RWPE2 (cell line): ENCODE measurements at regions not wholly inside any gene's neighbourhood (a gene's known extent, or its start where the extent isn't known, plus 50 kb on each side); places are given as distances from the start of the nearest gene placed in this dataset.

ENCODE experiments used
- ATAC-seq: fragments of 200-7000 bp; cut with Tn5 transposase; 3 replicates; pipeline ENCODE4 v1.9.1; 2021; ENCODE audit warnings: low read depth
- DNase-seq: peaks from one replicate; pipeline ENCODE4 v3.0.0-alpha.2; 2020; ENCODE audit warnings: low spot score
- H3K27ac ChIP-seq: fragments of 450-650 bp; 2 replicates; pipeline ENCODE4 v1.5.1; 2017; ENCODE audit warnings: mild to moderate bottlenecking; ENCODE audit not compliant: poor library complexity, severe bottlenecking
- H3K27me3 ChIP-seq: fragments of 250-450 bp; sonication (Bioruptor Pico); 2 replicates; pipeline ENCODE4 v1.5.1; 2021; ENCODE audit warnings: mild to moderate bottlenecking, moderate library complexity; ENCODE audit not compliant: insufficient read depth, poor library complexity, severe bottlenecking
- H3K36me3 ChIP-seq: fragments of 250-450 bp; sonication (Bioruptor Pico); 2 replicates; pipeline ENCODE4 v1.5.1; 2020; ENCODE audit warnings: low read depth, mild to moderate bottlenecking, moderate library complexity
- H3K4me1 ChIP-seq: fragments of 250-450 bp; sonication (Bioruptor Pico); 2 replicates; pipeline ENCODE4 v1.5.1; 2021; ENCODE audit warnings: mild to moderate bottlenecking, moderate library complexity; ENCODE audit not compliant: insufficient read depth, poor library complexity, severe bottlenecking
- H3K4me3 ChIP-seq: fragments of 250-450 bp; sonication (Bioruptor Pico); 2 replicates; pipeline ENCODE4 v1.5.1; 2021; ENCODE audit warnings: mild to moderate bottlenecking, moderate library complexity; ENCODE audit not compliant: severe bottlenecking
- H3K9me3 ChIP-seq: fragments of 250-450 bp; sonication (Bioruptor Pico); 2 replicates; pipeline ENCODE4 v1.5.1; 2021; ENCODE audit warnings: mild to moderate bottlenecking, moderate library complexity; ENCODE audit not compliant: severe bottlenecking
- TF ChIP-seq, protein P1 (sequence below): fragments of 450-650 bp; IDR thresholded peaks from one replicate; pipeline ENCODE4 v1.5.1; 2017; ENCODE audit warnings: mild to moderate bottlenecking, moderate library complexity; ENCODE audit not compliant: poor library complexity, severe bottlenecking

- DNase-seq (no peak), ATAC-seq (no peak)
- TF ChIP-seq, protein P1, sequence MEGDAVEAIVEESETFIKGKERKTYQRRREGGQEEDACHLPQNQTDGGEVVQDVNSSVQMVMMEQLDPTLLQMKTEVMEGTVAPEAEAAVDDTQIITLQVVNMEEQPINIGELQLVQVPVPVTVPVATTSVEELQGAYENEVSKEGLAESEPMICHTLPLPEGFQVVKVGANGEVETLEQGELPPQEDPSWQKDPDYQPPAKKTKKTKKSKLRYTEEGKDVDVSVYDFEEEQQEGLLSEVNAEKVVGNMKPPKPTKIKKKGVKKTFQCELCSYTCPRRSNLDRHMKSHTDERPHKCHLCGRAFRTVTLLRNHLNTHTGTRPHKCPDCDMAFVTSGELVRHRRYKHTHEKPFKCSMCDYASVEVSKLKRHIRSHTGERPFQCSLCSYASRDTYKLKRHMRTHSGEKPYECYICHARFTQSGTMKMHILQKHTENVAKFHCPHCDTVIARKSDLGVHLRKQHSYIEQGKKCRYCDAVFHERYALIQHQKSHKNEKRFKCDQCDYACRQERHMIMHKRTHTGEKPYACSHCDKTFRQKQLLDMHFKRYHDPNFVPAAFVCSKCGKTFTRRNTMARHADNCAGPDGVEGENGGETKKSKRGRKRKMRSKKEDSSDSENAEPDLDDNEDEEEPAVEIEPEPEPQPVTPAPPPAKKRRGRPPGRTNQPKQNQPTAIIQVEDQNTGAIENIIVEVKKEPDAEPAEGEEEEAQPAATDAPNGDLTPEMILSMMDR = no peak
- Histone ChIP-seq H3K27ac (no peak overlapping the region), H3K4me3 (no peak overlapping the region), H3K4me1 (no peaks in the 10 kb centered on the region), H3K9me3 (no peaks in the 10 kb centered on the region), H3K27me3 (no peaks in the 10 kb centered on the region), H3K36me3 (no peaks in the 10 kb centered on the region)
Observed at GRCh38 chr2:180481998-180482397, 474.9 kb upstream of the CWC22 start.

GRCh38 chr2:180478883-180479282, 471.8 kb upstream of the CWC22 start:
- ATAC-seq (no peak), DNase-seq (no peak)
- Histone ChIP-seq H3K4me3 (no peak overlapping the region), H3K4me1 (no peaks in the 10 kb centered on the region), H3K27me3 (no peaks in the 10 kb centered on the region), H3K36me3 (no peaks in the 10 kb centered on the region), H3K9me3 (no peaks in the 10 kb centered on the region), H3K27ac (no peak overlapping the region)
- TF ChIP-seq, protein P1 = no peak

GRCh38 chr2:180474716-180475115, 467.6 kb upstream of the CWC22 start:
- Histone ChIP-seq H3K9me3 (no peaks in the 10 kb centered on the region), H3K36me3 (no peaks in the 10 kb centered on the region), H3K27ac (no peak overlapping the region), H3K4me3 (no peak overlapping the region), H3K27me3 (no peaks in the 10 kb centered on the region), H3K4me1 (no peaks in the 10 kb centered on the region)
- TF ChIP-seq, protein P1 = no peak
- ATAC-seq = no peak
- no peak for DNase-seq

GRCh38 chr2:180473456-180473855, 466.4 kb upstream of the CWC22 start:
- TF ChIP-seq, protein P1 = no peak
- no peak overlapping the region for H3K4me3 ChIP-seq
- H3K27me3 ChIP-seq = no peaks in the 10 kb centered on the region
- H3K4me1 ChIP-seq = no peaks in the 10 kb centered on the region
- ATAC-seq (no peak), DNase-seq (no peak)
- H3K27ac ChIP-seq = no peak overlapping the region
- H3K9me3 ChIP-seq = no peaks in the 10 kb centered on the region
- H3K36me3 ChIP-seq = no peaks in the 10 kb centered on the region

DNA sequence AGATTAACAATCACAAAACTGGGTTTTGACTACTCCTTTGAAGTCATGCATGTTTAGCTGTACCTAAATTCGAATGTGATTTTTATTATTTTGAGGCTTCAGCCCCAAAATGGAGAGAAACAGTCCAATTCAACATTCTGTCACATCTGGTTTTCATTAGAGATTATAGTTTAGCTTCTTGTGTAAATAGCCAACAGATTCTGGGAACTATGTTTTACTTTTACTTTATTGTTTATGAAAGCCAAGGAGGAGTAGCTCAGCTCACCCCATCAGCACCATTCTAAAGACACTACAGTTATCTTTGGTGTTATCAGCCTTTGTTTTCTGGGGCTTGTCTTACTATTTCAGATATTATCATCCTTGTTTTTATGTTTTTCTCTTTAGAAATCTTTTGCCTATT, 465.0 kb upstream of the CWC22 start:
- no peak for DNase-seq
- Histone ChIP-seq H3K4me1 (no peaks in the 10 kb centered on the region), H3K27me3 (no peaks in the 10 kb centered on the region), H3K4me3 (no peak overlapping the region), H3K36me3 (no peaks in the 10 kb centered on the region), H3K27ac (no peak overlapping the region), H3K9me3 (no peaks in the 10 kb centered on the region)
- TF ChIP-seq, protein P1 = no peak
- ATAC-seq = no peak
